ENCODE measurements at regions not wholly inside any gene's neighbourhood (a gene's known extent, or its start where the extent isn't known, plus 50 kb on each side); places are given as distances from the start of the nearest gene placed in this dataset.

- H2BK15ac ChIP-seq (ENCODE audit: low read depth, low read length), result no peak overlapping the region
- peak overlapping the region; percentile 40 for H3K4me2 ChIP-seq (ENCODE audit: insufficient read depth, insufficient read length, low read length)
Measured at GRCh38 chr2:206212673-206213513, 53.2 kb downstream of the EEF1B2 start.

More at GRCh38 chr2:206212673-206213513, 53.2 kb downstream of the EEF1B2 start:
- H3K14ac ChIP-seq (ENCODE audit: insufficient read depth, low read length), result no peak overlapping the region; the same call in 1 of the 2 replicates
- H3K27me3 ChIP-seq (ENCODE audit: insufficient read depth, low read length), result no peaks in the 10 kb centered on the region
- Mint-ChIP-seq H3K27me3 (ENCODE audit: low read depth) (no peaks in the 10 kb centered on the region), H3K4me3 (peak overlapping the region; percentile 7 to 70; a peak in 4 of 5 replicates), H3K4me1 (peaks cover 42 to 43% of the 10 kb centered on the region in 2 experiments), H3K9me3 (no peaks in the 10 kb centered on the region; a peak in 1 of 5 replicates), H3K27ac (peak overlapping the region; percentile 53 to 59 (median 54)), H3K36me3 (ENCODE audit: insufficient read depth in 1 of 3, low read depth in 3 of 3) (peaks cover 0 to 2% (median 0%) of the 10 kb centered on the region in 3 experiments; a peak in 1 of 7 replicates)
- H4K5ac ChIP-seq (ENCODE audit: insufficient read length, low read depth, low read length), result no peak overlapping the region
- H3K18ac ChIP-seq (ENCODE audit: insufficient read length, low read depth, low read length), result no peak overlapping the region
- peak overlapping the region; percentile 63 for H3K27ac ChIP-seq (ENCODE audit: insufficient read length, low read depth, low read length)
- H3K9ac ChIP-seq (ENCODE audit: extremely low read depth, insufficient read length, low read length), result no peak overlapping the region
- TF ChIP-seq CTCF (conservative IDR thresholded peaks at IDR 0.05), result 0 out of 3 replicates have a peak, but pooled peaks have one; percentile 15
- peaks cover 6% of the 10 kb centered on the region; the same call in 1 of the 2 replicates for H3K4me1 ChIP-seq (ENCODE audit: insufficient read depth, low read length)
- H3K79me1 ChIP-seq (ENCODE audit: insufficient read depth, low read depth, low read length, poor library complexity, severe bottlenecking), result no peaks in the 10 kb centered on the region
- no peak overlapping the region for H3K56ac ChIP-seq (ENCODE audit: insufficient read length, low read depth, low read length)
- no peaks in the 10 kb centered on the region for H3K79me2 ChIP-seq (ENCODE audit: insufficient read depth, low read length)
- no peak overlapping the region for H3K23ac ChIP-seq (ENCODE audit: insufficient read length, low read depth, low read length)
- H2AFZ ChIP-seq (ENCODE audit: low read length), result peak overlapping the region; percentile 91
- no peak overlapping the region for H2BK5ac ChIP-seq (ENCODE audit: insufficient read length, low read length)
- no peak overlapping the region for H2BK20ac ChIP-seq (ENCODE audit: low read depth, low read length, poor library complexity, severe bottlenecking)
- no peak overlapping the region for H2BK120ac ChIP-seq (ENCODE audit: low read depth, low read length, poor library complexity, severe bottlenecking)
- H4K8ac ChIP-seq (replicated peaks; ENCODE audit: insufficient read length, low read depth, low read length), result no peak overlapping the region
- no peaks in the 10 kb centered on the region for H4K20me1 ChIP-seq (ENCODE audit: control insufficient read depth, insufficient read depth, insufficient read length)
- no CpG with 5 or more reads among the region's 10 CpGs for WGBS (ENCODE audit: extremely low coverage, insufficient read length, low lambda C conversion rate)
- H3K4ac ChIP-seq (ENCODE audit: low read depth, low read length), result no peak overlapping the region
- no peaks in the 10 kb centered on the region for H3K23me2 ChIP-seq (ENCODE audit: insufficient read length, low read depth, low read length, poor library complexity, severe bottlenecking)
- no peak overlapping the region for H2AK5ac ChIP-seq (ENCODE audit: insufficient read length, low read length)
- no peak overlapping the region for H2BK12ac ChIP-seq (ENCODE audit: insufficient read length, low read depth, low read length)
- no peak overlapping the region for H3T11ph ChIP-seq (ENCODE audit: low read length)
- no peak for DNase-seq
- H4K91ac ChIP-seq (ENCODE audit: insufficient read length, low read depth, low read length), result no peak overlapping the region
- no peaks in the 10 kb centered on the region for H3K9me3 ChIP-seq (ENCODE audit: control insufficient read depth, low read depth, low read length)

Measured in H9 (cell line).